ENCODE measurements at regions not wholly inside any gene's neighbourhood (a gene's known extent, or its start where the extent isn't known, plus 50 kb on each side); places are given as distances from the start of the nearest gene placed in this dataset.
"Not testable (repeated sequence)": the region's sequence is repeated elsewhere in the genome, so short reads cannot be mapped to it uniquely, and the experiment has no call there.

DNA sequence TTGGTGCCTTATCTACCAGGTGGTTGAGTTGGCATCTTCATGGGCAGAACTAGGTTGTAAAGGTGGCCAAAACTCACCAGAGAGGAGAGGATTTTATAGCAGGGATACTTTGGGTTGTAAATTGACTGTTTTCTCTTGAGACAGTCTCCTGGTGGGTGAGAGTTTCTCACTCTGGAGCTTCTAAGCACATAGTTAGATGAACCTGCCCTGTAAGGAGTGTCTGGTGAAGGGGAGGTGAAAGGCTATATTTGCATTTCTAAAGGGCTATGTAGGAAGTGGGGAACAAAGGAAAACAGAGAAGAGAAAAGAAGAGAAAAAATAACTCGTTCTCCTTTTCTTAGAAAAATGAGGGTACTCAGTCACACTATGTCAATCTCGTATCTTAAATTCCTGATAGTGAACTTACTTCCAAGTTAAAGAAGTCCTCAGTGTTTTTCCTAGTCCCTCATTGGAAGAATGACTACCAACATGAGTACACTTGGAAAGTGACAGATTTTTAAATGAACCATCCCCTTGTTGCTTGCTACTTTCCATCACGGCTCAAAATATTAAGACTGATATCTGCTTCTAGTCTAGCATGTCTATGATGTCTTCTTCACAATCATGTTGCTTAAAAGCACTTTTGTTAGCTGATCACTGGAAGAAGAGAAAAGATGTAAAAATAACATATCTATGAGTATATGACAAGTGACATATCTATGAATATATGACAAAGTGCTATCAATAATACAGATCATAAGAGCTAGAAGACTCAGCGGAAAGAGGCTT lies 113.8 kb upstream of the P2RY1 start:
- no peak for DNase-seq

DNA sequence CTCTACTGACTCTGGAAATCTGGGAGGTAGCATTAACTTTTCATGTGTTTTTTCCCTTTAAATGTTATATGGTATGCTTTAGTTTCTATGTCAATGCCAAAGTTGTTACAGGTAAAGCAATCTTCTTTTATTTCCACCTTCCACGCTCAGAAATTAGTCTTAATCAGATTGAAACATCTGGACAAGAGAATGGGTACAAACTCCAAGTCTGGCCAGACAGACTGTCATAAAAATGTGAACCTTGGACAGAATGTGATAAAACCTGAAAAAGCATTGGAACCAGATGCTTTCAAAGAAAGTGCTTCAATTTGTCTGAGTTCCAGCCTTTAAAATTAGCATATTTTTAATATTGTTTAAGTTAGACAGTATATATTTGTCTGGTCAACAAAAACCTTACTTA lies 110.7 kb upstream of the P2RY1 start:
- DNase-seq, result no peak

DNA sequence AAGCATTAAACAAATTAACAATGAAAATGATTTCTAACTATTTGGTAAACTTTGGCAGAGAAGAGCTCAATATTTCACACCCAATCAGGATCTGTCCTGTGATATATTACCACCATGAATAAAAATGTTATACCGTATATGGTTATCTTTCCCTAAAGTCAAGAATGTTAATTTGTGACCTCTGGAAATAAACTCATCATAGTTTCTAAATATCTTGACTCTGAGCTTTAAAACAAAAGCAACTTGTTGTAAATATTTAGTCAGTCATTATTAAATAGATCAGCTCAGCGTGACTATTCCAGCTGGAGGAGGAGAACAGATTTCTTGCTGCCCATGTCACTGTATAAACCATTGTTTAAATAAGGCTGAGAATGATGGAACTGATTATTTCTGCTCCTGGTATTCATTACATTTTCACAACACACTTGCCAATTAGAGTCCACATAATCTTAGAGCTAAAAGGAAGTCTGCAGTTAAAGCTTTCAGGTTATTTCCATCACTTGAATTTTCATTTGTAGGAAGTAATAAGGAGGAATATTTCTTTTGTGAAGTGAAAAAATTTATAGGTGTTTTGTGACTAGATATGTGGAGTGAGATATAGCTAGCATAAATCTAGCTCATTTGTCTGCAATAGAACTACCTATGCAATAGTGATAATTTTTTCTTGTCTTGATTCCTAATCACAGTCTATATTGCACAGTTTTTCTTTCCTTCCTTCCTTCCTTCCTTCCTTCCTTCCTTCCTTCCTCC lies 106.5 kb upstream of the P2RY1 start:
- DNase-seq, result no peak

DNA sequence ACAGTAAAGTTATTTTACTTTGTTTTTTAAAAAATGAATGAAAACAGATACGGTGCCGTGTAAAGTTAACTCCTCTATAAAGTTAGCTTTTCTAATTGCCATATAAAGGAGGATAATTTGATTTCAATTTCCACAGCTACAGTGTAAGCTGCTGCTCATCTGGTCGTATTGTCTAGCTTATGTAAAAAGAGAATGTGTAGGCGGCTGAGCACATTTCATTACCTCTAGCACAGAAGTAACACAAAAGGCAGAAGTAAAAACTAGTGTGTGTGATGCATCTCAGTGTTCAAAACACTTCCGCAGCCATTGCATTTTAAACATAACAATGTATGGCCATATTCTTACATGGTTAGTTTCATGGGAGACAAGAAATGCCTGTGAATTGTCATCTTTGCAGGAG lies 105.0 kb upstream of the P2RY1 start:
- DNase-seq, result no peak

DNA sequence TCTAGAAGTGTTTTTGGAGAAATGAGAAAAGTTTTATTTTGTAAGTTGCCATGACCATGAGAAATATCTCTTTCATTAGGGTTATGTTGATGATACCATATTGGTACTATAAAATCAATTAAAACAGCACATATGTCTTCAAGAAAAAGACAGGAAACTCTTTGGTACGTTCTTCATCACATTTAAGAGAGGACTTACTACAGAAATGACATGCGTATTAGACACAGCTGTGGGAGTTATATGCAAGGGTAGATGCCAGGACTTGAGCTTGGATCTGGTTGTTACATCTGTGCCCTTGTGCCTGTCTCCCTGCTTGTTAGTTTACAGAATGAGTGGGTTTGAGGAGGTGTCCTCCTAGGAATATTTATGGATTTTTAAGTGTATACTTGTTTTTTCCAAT lies 103.4 kb upstream of the P2RY1 start:
- no peak for DNase-seq

DNA sequence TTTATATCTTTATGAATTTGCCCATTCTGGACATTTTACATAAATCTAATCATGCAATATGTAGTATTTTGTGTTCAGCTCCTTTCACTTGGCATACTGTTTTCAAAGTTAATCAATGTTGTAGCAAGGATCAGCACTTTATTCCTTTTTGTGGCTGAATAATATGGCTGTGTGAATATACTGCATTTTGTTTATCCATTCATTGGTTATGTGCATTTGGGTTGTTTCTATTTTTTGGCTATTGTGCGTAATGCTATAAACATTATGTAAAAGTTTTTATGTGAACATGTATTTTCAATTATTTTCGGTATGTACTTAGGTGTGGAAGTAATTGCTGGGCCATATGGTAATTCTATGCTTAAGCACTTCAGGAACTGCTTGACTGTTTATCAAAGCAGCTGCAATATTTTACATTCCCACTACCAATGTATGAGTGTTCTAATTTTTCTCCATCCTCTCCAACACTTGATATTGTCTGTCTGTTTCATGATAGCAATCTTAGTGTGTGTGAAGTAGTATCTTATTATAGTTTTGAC lies 101.3 kb upstream of the P2RY1 start:
- no peak for DNase-seq

DNA sequence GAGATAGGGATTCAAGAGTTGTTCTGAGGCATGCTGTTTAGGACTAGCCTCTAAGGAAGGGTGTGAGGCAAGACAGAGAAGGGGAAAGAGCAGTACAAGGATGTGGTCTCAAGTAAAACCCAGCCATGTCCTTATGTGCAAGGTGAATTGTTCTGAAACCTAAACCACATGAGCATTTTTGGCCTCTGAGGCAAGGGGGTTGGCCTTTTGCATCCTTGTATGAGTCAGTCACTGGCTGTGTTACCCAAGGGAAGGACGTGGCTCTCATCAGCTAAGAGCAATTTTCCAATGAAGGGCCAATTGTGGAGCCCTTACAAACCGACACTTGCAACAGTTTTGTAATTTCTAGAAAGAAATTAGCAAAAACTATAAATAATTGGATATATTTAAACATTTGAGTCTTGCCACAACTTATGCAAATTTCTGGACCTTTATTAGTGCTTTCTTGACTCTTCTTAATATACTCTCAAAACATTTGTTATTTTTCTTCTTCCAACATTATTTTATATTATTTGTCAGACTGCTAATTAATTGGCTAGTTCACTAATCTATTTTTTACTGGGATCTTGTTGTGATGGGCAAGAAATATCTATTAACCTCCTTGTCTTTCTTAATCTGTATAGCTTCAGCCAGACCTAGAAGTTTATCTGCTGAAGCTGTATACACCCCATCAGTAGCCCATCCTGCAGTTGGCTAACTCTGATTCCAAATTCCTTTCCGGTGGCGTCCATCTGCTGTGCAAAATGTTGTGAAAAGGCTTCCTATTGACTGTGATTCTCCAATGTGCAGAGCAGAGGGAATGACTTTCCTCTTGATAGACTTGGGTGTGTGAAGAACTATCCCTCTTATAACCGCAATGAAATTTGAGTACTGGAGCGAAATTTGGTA lies 97.7 kb upstream of the P2RY1 start:
- no peak for DNase-seq

DNA sequence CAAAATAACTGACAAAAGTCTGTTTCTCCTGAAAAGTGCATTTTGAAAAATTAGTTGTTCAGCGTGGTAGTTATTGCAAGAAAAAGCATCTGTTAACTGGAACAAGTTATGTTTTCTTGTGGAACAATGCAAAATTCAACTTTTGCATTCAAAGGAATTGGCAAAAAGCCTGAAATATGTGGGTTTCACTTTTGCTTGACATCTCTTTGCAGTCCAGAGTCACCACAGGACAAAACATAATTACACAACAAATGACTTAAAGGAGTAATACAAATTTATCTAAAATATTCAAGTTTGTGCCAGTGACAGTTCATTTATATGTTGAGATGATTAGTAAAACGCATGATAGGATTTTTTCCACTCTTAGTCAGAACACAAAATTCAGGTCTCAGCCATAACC lies 96.3 kb upstream of the P2RY1 start:
- DNase-seq, result no peak

DNA sequence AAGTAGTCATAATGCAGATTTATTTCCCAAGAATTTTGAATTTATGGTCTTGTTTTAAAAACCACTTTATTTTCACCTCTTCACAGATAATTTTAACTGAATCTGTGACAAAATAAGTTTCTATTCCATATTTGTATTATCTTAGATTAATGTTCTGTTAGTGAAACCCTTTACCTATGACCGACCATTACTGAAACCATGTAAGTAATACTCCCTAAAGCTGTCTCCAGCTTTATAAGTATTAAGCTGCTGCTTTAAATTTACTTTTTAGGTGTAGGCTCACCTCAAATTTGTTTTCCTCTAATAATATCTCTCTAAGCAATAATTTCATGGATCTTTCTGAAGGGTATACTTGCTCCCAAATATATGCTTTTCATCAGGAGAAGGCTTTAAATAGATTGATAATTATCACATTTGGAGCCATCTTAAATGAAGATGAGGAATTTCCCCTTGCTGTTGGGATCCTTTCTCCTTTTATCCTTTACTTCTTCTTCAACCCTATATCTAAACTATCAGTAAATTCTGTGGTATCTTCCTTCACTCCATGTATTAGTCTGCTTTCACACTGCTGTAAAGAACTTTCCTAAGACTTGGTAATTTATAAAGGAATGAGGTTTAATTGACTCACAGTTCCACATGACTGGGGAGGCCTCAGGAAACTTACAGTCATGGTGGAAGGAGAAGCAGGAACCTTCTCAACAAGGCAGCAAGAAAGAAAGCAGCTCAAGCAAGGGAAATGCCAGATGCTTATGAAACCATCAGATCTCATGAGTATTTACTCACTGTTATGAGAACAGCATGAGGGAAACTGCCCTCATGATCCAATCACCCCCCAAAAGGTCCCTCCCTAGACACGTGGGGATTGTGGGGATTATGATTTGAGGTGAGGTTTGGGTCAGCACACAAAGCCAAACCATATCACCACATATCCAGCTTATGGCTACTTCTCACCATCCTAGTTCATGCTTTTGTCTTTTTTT lies 92.3 kb upstream of the P2RY1 start:
- no peak for DNase-seq

DNA sequence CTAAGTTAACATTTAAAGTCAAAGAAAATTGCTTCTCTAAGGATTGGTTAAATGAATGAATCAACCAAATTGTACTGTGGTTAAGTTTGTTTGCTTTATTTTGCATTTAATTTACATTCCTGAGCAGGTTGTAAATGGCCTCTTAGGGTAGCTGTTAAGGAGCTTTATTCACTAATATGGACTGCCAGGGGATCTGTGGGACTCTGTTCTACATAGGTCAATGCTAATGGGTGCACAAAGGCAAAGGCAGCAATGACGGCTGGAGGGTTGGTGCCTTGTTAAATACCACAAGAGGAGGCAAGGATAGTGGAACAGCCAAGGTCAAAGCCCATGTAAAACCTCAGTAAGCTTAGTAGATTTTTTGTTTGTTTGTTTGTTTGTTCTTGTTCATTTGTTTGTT lies 89.3 kb upstream of the P2RY1 start:
- peak; percentile 10 to 60 for DNase-seq

DNA sequence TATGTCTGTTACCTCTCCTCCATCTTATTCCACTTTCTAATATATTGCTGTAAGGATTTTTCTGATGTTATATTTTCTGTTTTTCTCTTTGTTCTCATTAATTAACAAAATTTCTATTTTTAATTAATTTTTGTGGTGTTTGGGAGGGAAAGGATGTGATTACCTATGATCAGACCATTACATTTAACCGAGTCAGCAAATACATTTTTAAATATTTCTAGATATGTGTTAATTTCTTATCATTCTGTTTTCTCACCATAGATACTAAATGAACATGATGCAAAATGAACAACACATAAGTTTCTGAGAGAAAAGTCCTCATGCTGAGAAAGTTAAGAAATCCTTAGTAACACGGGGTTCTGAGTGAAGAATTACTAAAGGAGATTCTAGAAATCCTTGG lies 80.6 kb upstream of the P2RY1 start:
- no peak for DNase-seq

DNA sequence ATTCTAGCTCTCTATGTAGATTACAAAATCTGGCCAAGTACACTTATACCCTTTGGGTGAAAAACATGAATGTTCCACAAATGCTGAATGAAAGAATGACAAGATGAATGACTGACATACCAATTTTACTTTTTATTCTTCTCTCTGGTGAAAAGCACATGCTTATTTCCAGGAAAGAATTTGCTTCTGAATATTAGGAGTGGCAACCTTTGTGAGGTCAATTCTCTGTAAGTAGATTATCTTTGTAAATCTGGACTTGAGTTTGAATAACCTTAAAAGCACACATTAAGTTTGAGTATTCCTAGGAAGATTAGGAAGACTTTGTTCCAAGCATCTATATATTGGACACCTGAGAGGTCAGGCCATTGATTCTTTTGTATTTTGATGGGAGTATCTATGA lies 78.1 kb upstream of the P2RY1 start:
- DNase-seq, result no peak

DNA sequence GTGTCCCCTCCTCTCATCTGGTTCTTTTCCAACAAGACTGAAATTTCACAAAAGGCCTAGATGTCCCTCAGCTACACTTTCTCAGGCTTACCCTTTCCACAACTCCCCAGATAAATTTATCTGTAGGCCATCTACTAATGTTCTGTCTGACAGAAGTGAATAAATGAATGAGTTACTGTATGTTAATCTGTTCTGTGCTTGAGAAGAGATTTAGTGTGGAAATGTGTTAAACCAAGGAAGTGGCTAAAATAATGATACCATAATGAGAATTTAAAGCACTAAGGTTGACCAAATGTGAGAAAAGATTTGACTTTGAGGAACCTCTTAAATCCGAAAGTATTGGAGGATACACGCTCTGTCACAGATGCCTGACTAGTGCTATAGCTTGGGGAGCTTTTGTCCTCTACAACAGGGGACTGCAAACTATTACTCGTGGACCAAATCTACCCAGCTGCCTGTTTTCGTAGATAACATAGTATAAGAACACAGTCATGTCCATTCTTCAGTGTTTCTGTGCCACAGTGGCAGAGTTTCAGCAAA lies 74.8 kb upstream of the P2RY1 start:
- no peak for DNase-seq

DNA sequence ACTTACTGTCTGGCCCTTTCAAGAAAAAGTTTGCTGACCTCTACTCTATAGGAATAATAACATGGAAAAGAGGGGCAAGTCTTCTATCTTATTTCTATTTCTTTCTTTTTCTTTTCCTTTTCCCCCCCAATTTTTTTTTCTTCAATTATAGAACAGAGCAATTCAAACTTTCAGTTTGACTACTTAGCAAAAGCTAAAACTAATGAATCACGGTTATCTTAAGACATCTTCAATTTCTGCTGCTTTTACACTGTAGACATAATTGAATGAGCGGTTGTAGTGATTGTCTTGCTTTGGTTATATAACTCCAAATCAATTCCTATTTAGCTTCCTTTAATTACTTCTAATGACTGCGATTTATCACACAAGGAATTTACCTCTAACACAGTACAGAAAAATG lies 74.3 kb upstream of the P2RY1 start:
- no peak for DNase-seq

DNA sequence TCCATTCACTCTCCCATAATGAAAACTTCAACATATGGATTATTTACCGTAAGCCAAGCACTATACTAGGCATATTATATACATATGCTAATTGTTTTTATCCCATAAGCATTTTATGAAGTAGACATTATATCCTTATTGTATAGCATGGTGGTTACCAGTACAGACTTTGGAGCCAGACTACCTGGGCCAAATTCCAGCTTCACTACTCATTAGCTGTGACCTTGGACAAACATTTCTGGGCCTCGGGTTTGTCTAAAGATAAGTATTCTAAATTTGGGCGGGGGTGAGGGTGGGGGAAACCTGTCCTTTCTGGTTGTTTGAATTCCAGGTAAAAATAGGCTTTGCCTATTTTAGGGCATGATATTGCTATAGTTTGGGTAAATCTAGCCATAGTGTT lies 66.5 kb upstream of the P2RY1 start:
- DNase-seq, result no peak

DNA sequence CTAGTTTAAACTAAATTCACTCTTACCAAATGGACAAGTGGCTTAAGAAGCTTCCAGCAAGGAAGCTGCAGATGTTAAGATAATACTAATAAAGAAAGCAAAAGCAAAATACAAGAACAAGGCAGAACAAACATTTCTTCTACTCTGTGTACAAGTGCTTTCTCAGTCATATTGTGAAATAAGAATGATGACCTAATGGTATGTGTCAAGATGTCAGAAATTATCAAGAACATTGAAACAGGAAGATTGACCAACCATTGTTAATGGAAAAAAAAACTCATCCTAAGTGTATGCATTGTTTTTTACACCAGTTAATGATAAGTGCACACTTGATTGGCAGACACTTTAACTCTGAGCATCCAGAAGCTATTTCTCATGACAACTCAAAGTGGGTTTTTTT lies 65.4 kb upstream of the P2RY1 start:
- no peak for DNase-seq

DNA sequence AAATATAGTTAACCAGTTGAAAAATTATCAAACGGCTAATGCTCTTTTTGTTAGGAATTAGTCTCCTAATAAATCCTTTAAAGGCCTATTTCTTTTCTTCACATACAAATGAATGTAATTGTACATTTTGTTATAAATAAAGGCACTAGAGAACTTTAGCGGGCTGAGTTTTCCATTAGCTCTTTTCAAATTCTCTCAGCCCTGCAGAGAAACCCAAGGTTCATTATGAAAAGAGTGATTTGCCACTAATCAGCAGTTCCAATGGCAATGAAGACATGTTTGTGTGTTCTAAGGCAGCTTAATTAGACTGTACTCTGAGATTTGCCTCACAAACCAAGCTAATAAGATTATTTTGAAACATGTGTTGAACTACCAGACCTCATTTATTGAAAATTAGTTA lies 64.6 kb upstream of the P2RY1 start:
- no peak for DNase-seq

DNA sequence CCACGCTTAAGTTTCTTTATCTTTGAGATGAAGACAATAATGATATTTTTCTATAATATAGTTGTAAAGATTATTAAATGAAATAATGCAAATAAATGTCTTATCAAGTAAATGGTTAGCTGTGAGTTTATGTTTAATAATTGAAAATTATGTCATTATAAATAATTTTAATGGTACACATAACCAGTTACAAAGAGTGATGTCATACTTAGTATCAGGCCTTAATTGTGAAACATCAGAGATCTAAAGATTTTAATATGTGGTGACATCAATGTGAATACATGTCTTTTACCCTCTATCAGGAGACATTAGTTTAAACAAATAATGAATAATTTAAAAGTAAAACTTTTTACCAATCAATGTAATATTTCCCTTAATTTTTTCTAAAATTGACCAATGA lies 63.8 kb upstream of the P2RY1 start:
- DNase-seq, result no peak

DNA sequence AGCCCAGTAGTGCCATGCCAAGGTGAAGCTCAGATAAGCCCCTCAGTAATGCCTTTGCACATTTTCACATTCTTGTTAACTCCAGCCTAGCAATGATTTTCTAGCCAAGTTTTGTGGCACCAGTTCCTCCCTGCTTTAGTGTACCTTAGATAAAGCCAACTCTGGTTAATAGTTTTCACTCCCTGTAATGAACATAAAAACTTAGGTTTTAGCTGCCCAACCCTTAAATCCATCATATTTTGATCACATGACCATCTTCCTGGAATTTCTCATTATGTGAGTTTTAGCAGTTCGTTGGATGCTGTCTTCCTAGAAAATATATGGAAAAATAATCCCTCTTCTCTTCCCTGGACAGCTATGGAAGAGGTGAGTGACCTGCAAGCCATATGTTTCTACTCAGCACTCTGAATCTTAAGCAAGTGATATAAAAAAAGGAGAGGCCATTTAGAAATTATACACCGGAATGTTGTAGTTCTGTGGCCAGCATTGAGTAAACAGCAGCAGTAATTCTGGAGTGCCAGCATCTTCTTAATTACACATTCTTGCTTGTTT lies 62.2 kb upstream of the P2RY1 start:
- DNase-seq, result no peak

DNA sequence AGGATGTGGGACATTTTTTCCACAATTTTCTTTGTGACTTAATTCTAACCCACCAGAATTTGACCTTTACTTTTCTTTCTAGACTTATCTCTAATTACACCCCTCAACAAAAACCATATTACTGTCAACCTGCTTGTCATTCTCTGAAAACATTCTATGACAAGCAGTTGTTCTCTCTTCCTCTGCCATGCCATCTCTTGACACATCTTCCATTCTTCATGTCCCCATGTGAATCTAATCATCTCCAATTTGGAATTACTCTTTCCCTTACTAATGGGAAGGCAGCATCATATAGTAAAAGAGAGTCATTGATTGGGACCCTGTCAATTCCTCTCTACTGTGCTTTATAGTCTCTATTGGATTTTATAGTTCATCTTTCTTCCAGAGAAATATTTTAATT lies 61.3 kb upstream of the P2RY1 start:
- no peak for DNase-seq

DNA sequence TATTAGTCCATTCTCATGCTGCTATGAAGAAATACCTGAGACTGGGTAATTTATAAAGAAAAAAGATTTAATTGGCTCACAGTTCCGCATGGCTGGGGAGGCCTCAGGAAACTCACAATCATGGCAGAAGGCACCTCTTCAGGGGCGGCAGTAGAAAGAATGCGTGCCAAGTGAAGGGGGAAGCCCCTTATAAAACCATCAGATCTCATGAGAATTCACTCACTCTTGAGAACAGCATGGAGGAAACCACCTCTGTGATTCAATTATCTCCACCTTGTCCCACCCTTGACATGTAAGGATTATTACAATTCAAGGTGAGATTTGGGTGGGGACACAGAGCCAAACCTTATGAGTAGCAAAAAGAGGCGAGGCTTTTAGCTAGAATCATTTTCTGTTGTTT lies 60.7 kb upstream of the P2RY1 start:
- not testable (repeated sequence) for DNase-seq

DNA sequence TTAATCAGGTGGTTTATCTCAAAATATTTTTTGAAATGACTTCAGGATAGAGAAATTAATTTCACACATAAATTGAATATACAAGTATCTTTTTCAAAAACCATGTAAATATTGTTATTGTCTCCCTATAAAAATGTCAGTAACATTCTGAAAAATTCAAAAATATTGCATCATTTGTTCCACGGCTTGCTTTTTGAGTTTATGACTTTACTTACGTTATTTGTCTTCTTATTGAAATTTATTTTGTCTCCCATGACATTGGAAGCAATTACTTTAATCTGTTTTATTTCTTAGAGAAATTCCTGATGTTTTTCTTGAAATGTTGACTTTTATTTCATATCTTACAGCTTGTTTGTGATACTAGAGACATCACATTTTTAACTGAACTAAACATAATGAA lies 56.9 kb upstream of the P2RY1 start:
- no peak for DNase-seq
